Tibial nerve (tissue), 4 donors: ENCODE measurements at regions not wholly inside any gene's neighbourhood (a gene's known extent, or its start where the extent isn't known, plus 50 kb on each side); places are given as distances from the start of the nearest gene placed in this dataset.

Experiments used
- CTCF ChIP-seq, 5 experiments: fragments of 200-600 bp in 3 of 5; fragments of 450-650 bp in 2 of 5; sonication (generic) in 3 of 5; IDR thresholded peaks; one replicate each; pipeline ENCODE4 v1.5.1; 2016 to 2019; ENCODE audit warnings: antibody characterized with exemption in 5 of 5, mild to moderate bottlenecking in 3 of 5, moderate library complexity in 2 of 5
- EP300 ChIP-seq, 2 donors: sonication (generic); formaldehyde crosslinking; IDR thresholded peaks; one replicate each; pipeline ENCODE4 v1.6.1; 2017; ENCODE audit warnings: antibody characterized with exemption in 2 of 2, mild to moderate bottlenecking in 1 of 2
- POLR2A ChIP-seq, 2 donors: fragments of 450-650 bp; IDR thresholded peaks; one replicate each; pipeline ENCODE4 v1.6.1; 2017; ENCODE audit warnings: antibody characterized with exemption in 2 of 2, mild to moderate bottlenecking in 2 of 2, moderate library complexity in 2 of 2

DNA sequence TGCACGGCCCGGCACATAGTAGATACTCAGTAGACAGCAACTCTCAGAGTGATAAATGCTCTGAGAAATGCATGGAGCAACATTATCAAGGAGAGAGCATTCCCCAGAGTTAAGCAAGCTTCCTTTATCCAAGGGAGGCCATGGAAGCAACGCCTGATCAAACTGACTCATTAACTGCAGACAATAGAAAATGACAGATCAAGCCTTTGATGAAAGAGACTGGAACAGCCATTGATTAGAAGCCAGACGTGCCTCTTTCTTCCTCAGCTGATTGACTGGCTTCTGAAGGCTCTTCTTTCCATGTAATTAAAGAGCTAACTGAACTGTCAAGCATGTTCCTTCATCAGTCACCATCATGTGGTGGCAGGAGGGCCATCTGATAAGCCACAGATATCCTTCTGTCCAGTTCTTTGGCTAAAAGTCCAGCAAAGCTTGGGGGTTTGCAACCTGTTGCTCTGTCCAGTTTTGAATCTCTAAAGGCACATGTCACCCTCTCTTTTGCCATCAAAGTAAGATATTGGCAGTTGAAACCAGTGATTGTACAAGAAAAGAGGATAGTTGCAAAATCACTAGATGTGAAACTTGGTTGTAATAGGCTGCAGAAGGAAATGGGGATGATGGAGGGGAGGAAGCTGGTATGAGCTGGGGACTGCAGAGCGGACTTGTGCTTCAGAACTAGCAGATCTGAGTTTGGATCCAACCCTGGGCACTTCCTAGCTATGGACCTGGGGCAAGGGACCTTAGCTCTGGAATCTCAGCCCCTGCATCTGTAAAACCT is 188.0 kb downstream of the HAPSTR1 start:
- TF ChIP-seq CTCF (IDR thresholded peaks at IDR 0.05) (no peak), EP300 (IDR thresholded peaks at IDR 0.05) (no peak), POLR2A (IDR thresholded peaks at IDR 0.05) (no peak)
